ENCODE measurements at regions not wholly inside any gene's neighbourhood (a gene's known extent, or its start where the extent isn't known, plus 50 kb on each side); places are given as distances from the start of the nearest gene placed in this dataset.
A peak's percentile ranks its signal among the peaks of the same experiment; 100 is the strongest.

- no peak for FAIRE-seq
- no peak for DNase-seq (ENCODE audit: low spot score in 2 of 2)
Measured at GRCh38 chr2:145299368-145299767, 779.4 kb upstream of the ZEB2 start.

GRCh38 chr2:145292166-145292565 is 772.2 kb upstream of the ZEB2 start:
- FAIRE-seq (no peak), DNase-seq (ENCODE audit: low spot score in 2 of 2) (no peak)

GRCh38 chr2:145290986-145291385 is 771.1 kb upstream of the ZEB2 start:
- no peak for FAIRE-seq
- DNase-seq (ENCODE audit: low spot score in 2 of 2) = no peak

- FAIRE-seq (no peak), DNase-seq (ENCODE audit: low spot score in 2 of 2) (no peak)
Measured at GRCh38 chr2:145289946-145290345, 770.0 kb upstream of the ZEB2 start.

GRCh38 chr2:145288650-145289496 is 769.0 kb upstream of the ZEB2 start:
- FAIRE-seq (no peak), DNase-seq (ENCODE audit: low spot score in 2 of 2) (no peak)

- DNase-seq (ENCODE audit: low spot score in 2 of 2) = no peak
- FAIRE-seq = no peak
Measured at GRCh38 chr2:145287736-145288135, 767.8 kb upstream of the ZEB2 start.

- DNase-seq (ENCODE audit: low spot score in 2 of 2) (no peak), FAIRE-seq (no peak)
Measured at GRCh38 chr2:145286716-145287275, 766.9 kb upstream of the ZEB2 start.

- FAIRE-seq = no peak
- DNase-seq (ENCODE audit: low spot score in 2 of 2) = no peak
Measured at GRCh38 chr2:145284551-145284950, 764.6 kb upstream of the ZEB2 start.

GRCh38 chr2:145283131-145283530 is 763.2 kb upstream of the ZEB2 start:
- DNase-seq (ENCODE audit: low spot score in 2 of 2) (no peak), FAIRE-seq (no peak)

GRCh38 chr2:145277922-145278321 is 758.0 kb upstream of the ZEB2 start:
- FAIRE-seq = peak; percentile 17
- no peak for DNase-seq (ENCODE audit: low spot score in 2 of 2)

- DNase-seq (ENCODE audit: low spot score in 2 of 2) = no peak
- no peak for FAIRE-seq
Measured at GRCh38 chr2:145273840-145274239, 753.9 kb upstream of the ZEB2 start.

GRCh38 chr2:145268931-145269330 is 749.0 kb upstream of the ZEB2 start:
- no peak for DNase-seq (ENCODE audit: low spot score in 2 of 2)

GRCh38 chr2:145267451-145267850 is 747.5 kb upstream of the ZEB2 start:
- no peak for FAIRE-seq
- DNase-seq (ENCODE audit: low spot score in 2 of 2) = no peak

More at GRCh38 chr2:145268931-145269330, 749.0 kb upstream of the ZEB2 start:
- FAIRE-seq = no peak

- DNase-seq (ENCODE audit: low spot score in 2 of 2) = no peak
- no peak for FAIRE-seq
Measured at GRCh38 chr2:145265244-145265643, 745.3 kb upstream of the ZEB2 start.

GRCh38 chr2:145260674-145261073 is 740.8 kb upstream of the ZEB2 start:
- no peak for FAIRE-seq
- DNase-seq (ENCODE audit: low spot score in 2 of 2) = no peak

- no peak for FAIRE-seq
- no peak for DNase-seq (ENCODE audit: low spot score in 2 of 2)
Measured at GRCh38 chr2:145260081-145260480, 740.2 kb upstream of the ZEB2 start.

GRCh38 chr2:145258903-145259579 is 739.1 kb upstream of the ZEB2 start:
- FAIRE-seq = no peak

GRCh38 chr2:145257931-145258330 is 738.0 kb upstream of the ZEB2 start:
- no peak for DNase-seq (ENCODE audit: low spot score in 2 of 2)
- no peak for FAIRE-seq

More at GRCh38 chr2:145258903-145259579, 739.1 kb upstream of the ZEB2 start:
- DNase-seq (ENCODE audit: low spot score in 2 of 2) = no peak

GRCh38 chr2:145256551-145256950 is 736.6 kb upstream of the ZEB2 start:
- DNase-seq (ENCODE audit: low spot score in 2 of 2) = no peak

GRCh38 chr2:145254291-145254690 is 734.4 kb upstream of the ZEB2 start:
- DNase-seq (ENCODE audit: low spot score in 2 of 2) (no peak), FAIRE-seq (no peak)

More at GRCh38 chr2:145256551-145256950, 736.6 kb upstream of the ZEB2 start:
- FAIRE-seq = no peak

GRCh38 chr2:145253492-145253891 is 733.6 kb upstream of the ZEB2 start:
- FAIRE-seq = no peak
- DNase-seq (ENCODE audit: low spot score in 2 of 2) = no peak
